A673 (cell line): ENCODE measurements at regions not wholly inside any gene's neighbourhood (a gene's known extent, or its start where the extent isn't known, plus 50 kb on each side); places are given as distances from the start of the nearest gene placed in this dataset.

Source experiments
- BruUV-seq: library from RNA; stranded (reverse); fragments of 400-500 nt; replicated peaks from 2 replicates; lab custom pipeline; 2021; lab: Mats Ljungman, UMichigan
- CTCF ChIA-PET: fragments of 300-600 bp; sonication (Branson Sonifier 250); formaldehyde crosslinking; loops from one replicate; lab custom pipeline; 2022; ENCODE audit warnings: antibody characterized with exemption; lab: Charles Lee
- POLR2A ChIA-PET: fragments of 300-600 bp; sonication (Branson Sonifier 250); formaldehyde crosslinking; loops from one replicate; lab custom pipeline; 2022; ENCODE audit warnings: antibody characterized with exemption; ENCODE audit not compliant: low non-redundant PET; lab: Charles Lee
- DNase-seq: peaks from one replicate; pipeline ENCODE4 v3.0.0-alpha.2; 2015; ENCODE audit warnings: low spot score
- H3K27ac ChIP-seq: fragments of 200-600 bp; sonication (generic); 2 replicates; pipeline ENCODE4 v1.5.1; 2016; ENCODE audit warnings: mixed run types, low read depth, mild to moderate bottlenecking, mixed read lengths, antibody characterized with exemption, low read length; ENCODE audit not compliant: poor library complexity, severe bottlenecking
- H3K27me3 ChIP-seq: fragments of 200-600 bp; sonication (generic); replicated peaks from 2 replicates; pipeline ENCODE4 v1.6.1; 2017; ENCODE audit warnings: mixed run types, low read depth, mild to moderate bottlenecking, mixed read lengths, antibody characterized with exemption, low read length; ENCODE audit not compliant: insufficient read depth, poor library complexity
- H3K36me3 ChIP-seq: fragments of 200-600 bp; sonication (generic); 2 replicates; pipeline ENCODE4 v1.6.1; 2016; ENCODE audit warnings: mixed run types, mild to moderate bottlenecking, mixed read lengths, antibody characterized with exemption, low read length; ENCODE audit not compliant: insufficient read depth, poor library complexity, severe bottlenecking
- H3K4me1 ChIP-seq: fragments of 200-600 bp; sonication (generic); 2 replicates; pipeline ENCODE4 v1.6.1; 2017; ENCODE audit warnings: mixed run types, mild to moderate bottlenecking, mixed read lengths, antibody characterized with exemption, low read length; ENCODE audit not compliant: insufficient read depth, poor library complexity, severe bottlenecking
- H3K4me3 ChIP-seq: fragments of 200-600 bp; sonication (generic); 2 replicates; pipeline ENCODE4 v1.5.1; 2016; ENCODE audit warnings: low read depth, mixed run types, mild to moderate bottlenecking, mixed read lengths, low read length; ENCODE audit not compliant: poor library complexity, severe bottlenecking
- H3K9me3 ChIP-seq: fragments of 200-600 bp; sonication (generic); 2 replicates; pipeline ENCODE4 v1.6.1; 2016; ENCODE audit warnings: mixed run types, low read depth, mild to moderate bottlenecking, mixed read lengths, antibody characterized with exemption, low read length; ENCODE audit not compliant: poor library complexity, severe bottlenecking
- CTCF ChIP-seq: fragments of 300-800, 200-600 bp; sonication (generic); conservative IDR thresholded peaks from 2 replicates; pipeline ENCODE4 v1.5.1; 2017; ENCODE audit warnings: low read depth, mild to moderate bottlenecking, antibody characterized with exemption, low read length, moderate library complexity, mixed read lengths
- EZH2 ChIP-seq: fragments of 200-600 bp; sonication (generic); IDR thresholded peaks from 2 replicates; pipeline ENCODE4 v1.6.1; 2017; ENCODE audit warnings: borderline replicate concordance, low read depth, mild to moderate bottlenecking, mixed read lengths, antibody characterized with exemption, low read length; ENCODE audit not compliant: poor library complexity, severe bottlenecking
- intact Hi-C: fragments of 100-400 bp; cut with micrococcal nuclease; formaldehyde crosslinking; loops from one replicate; pipeline ENCODE4 v1.10.0; 2022; ENCODE audit not compliant: unreplicated experiment

GRCh38 chr5:125399885-125400284 lies 653.4 kb upstream of the ZNF608 start:
- BruUV-seq = no TSS peak
- Histone ChIP-seq H3K27ac (no peak overlapping the region), H3K27me3 (no peaks in the 10 kb centered on the region), H3K4me3 (no peak overlapping the region), H3K4me1 (no peaks in the 10 kb centered on the region), H3K9me3 (no peaks in the 10 kb centered on the region), H3K36me3 (no peaks in the 10 kb centered on the region)
- DNase-seq = no peak
- ChIA-PET CTCF (no interaction called here), POLR2A (no interaction called here)
- TF ChIP-seq CTCF = no peak
- TF ChIP-seq EZH2 = no peak
- intact Hi-C loops = no loop called here

- no peak for DNase-seq
- Histone ChIP-seq H3K27me3 (no peaks in the 10 kb centered on the region), H3K4me1 (no peaks in the 10 kb centered on the region), H3K4me3 (no peak overlapping the region), H3K36me3 (no peaks in the 10 kb centered on the region), H3K27ac (no peak overlapping the region), H3K9me3 (no peaks in the 10 kb centered on the region)
- ChIA-PET POLR2A (no interaction called here), CTCF (no interaction called here)
- BruUV-seq = no TSS peak
- no peak for TF ChIP-seq CTCF
- TF ChIP-seq EZH2 = no peak
- intact Hi-C loops = no loop called here
These were observed 655.5 kb upstream of the ZNF608 start for GRCh38 chr5:125401724-125402622.

GRCh38 chr5:125402787-125403186 lies 656.3 kb upstream of the ZNF608 start:
- intact Hi-C loops = no loop called here
- ChIA-PET POLR2A (interaction anchor here (0.5 kb wide), 1 partner anchor 203 kb away, joined by 11 read pairs; no protein-coding TSS in a partner anchor), CTCF (no interaction called here)
- Histone ChIP-seq H3K27me3 (no peaks in the 10 kb centered on the region), H3K4me1 (no peaks in the 10 kb centered on the region), H3K27ac (no peak overlapping the region), H3K4me3 (no peak overlapping the region), H3K9me3 (no peaks in the 10 kb centered on the region), H3K36me3 (no peaks in the 10 kb centered on the region)
- no peak for DNase-seq
- TF ChIP-seq EZH2 (no peak), CTCF (no peak)
- BruUV-seq = no TSS peak
